AML-193 (cell line): ENCODE measurements at regions not wholly inside any gene's neighbourhood (a gene's known extent, or its start where the extent isn't known, plus 50 kb on each side); places are given as distances from the start of the nearest gene placed in this dataset.
"Not testable (repeated sequence)": the region's sequence is repeated elsewhere in the genome, so short reads cannot be mapped to it uniquely, and the experiment has no call there.

Experiments
- DNase-seq, 2 experiments: peaks; one replicate each; lab custom pipeline; 2025; lab: John Stamatoyannopoulos, UW

DNA sequence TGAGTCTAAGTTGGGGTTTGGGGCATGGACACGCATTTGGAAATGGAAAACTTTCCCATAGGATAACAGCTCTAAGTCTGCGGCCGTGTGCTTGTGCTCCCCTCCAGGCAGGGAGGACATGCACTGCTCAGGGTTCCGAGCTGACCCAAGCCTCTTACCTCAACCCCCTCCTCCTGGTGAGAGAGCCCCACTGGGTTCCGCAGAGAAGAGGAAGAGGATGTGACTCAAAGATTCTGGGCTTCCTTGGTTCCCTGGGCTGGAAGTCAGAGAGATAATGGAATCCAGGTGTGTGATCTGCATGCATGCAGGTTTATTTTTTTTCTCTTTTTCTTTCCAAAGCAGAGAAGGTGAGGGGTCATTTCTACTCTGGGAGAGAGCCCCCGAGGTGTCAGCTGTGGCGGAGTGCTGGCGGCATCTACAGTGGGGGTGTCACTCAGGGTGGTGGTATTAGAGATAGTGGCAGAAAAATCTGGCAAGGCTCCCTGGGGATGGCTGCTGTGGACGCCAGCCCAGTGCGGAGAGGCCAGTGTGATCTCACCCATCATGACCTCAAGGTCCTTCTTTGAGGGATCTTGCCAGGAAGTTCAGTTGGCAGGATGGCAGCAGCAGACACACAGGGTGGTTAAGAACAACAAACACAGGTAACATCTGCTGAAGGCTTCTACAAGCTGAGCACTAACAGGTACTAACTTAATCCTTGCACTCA, 168.7 kb upstream of the HAND2 start:
- no peak for DNase-seq

DNA sequence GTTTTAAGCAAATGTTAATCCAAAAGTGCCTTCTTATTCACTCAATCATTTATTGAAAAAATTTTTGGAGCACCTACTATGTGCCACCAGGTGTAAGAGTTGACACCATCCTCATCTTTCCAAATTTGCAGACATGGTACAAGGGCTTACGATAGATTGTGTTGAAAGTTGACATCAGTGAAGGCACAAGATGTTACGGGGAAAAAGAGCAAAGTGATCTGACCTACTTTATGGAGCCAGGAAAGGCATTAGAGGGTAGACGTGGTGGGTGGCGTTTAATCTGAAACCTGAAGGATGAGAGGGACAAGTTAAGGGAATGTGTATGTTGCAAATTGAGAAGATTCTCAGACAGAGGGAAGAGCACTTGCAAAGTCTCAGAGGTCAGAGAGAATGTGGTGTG, 167.8 kb upstream of the HAND2 start:
- no peak for DNase-seq

DNA sequence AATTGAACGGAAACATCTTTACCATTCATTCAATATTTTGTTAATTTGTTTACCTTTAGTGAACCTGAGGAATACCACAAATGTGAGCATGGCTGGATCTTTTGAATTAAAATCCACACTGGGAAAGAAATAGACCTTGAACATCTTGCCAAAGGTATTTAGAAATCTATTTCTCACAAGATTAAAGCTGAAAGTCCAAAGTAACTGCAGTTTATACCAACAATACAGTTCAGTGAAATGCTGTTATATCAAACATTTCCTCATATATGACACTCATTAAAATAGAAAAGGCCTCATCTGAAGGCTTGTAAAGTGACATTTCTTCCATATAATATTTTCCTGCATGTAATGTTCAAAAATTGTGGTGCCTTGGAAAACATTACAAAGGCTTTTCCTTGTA, 166.5 kb upstream of the HAND2 start:
- DNase-seq: no peak

DNA sequence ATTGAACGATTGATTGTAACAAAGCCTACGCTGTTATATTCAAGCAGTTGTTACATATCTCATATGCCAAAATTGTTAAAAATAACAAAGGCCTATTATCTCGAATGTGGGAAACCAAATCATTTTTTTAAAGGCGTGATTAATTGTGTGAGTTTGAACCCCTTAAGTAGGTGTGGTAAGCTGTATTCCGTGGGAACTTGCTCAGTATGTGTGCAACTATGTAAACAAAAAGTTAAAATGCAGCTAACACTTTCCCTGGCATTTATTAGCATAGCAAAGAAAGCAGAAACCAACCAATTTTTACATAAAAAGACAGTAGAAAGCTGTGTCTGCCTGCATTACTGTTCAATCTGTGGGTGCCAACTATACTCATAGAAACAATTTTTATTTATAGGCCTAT, 166.0 kb upstream of the HAND2 start:
- no peak for DNase-seq

DNA sequence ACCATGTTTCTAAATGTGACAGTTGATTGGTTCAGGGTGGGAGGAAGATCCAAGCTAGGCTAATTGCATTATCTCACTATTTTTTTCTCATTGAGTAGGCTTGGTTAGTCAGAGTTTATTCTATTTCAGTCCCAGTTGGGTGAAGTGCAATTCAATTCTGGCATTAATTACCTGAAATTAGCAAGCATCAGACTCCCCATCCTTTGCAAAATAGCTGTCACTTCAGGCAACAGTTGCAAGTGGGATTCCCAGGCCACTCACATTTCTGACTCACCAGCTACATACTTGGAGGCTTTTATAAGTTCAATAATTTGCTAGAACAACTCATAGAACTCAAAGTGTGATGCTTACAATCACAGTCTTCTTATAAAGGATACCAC, 155.8 kb upstream of the HAND2 start:
- no peak for DNase-seq

DNA sequence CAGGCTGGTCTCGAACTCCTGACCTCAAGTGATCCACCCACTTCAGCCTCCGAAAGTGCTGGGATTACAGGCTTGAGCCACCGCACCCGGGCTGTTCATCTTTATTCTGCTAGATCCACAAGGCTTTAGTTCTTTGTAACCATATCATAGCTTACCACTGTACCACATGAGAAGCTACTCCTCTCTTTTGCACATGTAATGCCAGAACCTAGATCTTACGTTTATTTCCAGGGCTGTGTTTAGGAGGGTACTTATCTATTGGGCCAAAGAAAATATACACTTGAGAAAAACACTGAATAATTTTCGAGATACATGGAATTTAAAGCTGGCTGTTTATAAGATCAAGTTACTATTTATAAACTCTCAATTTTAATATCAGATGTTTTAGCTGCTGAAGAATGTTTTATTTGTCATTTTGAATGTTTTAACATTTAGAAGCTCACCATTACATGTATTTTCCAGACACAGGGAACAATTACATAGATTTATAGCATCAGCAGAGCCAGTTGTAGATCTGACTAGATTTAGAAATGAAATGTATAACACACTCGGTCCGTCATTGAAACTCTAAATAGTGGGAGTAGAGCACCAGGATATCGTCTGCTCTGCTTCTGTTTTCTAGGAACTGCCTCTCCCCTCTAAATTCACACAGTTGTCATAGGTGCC, 155.3 kb upstream of the HAND2 start:
- DNase-seq: no peak

DNA sequence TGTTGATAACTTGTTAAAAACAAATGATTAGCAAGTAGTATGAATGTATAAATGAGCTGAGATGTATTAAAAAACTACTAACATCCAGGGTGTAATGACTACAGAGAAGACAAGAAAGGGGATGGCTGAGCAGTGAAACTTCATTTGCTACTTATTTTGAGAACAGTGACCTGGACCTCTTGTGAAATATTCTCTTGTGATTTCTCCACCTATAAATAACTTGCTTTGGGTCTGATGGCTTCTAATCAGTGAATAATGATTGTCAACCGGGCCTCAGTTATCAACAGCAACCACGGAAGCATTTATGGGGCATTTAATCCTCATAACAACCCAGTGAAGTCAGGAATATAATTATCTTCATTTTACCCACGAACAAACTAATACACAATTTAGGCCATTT, 154.2 kb upstream of the HAND2 start:
- no peak for DNase-seq

DNA sequence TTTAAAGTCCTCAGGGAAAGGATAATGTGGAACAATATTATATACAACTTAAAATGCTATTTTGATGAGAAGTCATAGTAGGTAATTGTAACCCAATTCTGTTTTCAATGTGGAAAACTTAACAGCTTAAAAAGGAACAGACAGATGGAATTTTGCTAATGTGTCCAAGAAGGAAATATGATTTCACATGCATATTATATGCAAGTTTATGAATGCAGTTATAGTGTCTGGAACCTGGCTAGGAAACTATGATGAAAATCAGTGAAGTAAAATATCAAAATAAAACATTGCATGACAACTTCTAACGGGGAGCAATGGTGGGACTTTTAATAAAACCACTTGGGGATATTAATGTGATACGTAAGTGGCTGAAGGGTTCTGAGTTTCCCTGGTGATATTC, 152.6 kb upstream of the HAND2 start:
- no peak for DNase-seq

DNA sequence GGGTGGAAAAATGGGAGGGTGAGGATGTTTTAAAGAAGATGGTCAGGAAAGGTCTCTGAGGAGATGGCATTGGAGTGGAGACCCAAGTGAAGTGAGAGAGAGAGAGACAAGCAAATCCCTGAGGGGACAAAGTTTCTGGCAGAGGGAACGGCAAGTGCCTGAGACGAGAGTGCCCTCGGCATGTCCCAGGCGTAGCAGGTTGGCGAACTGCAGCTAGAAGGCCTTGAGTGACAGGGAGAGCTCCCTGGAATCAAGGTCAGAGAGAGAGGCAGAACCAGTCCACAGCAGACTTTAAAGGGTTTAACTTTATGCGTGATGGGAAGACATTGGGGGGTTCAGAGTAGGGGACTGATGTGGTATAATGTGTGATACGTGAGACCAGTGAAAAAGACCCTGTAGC, 150.2 kb upstream of the HAND2 start:
- no peak for DNase-seq

DNA sequence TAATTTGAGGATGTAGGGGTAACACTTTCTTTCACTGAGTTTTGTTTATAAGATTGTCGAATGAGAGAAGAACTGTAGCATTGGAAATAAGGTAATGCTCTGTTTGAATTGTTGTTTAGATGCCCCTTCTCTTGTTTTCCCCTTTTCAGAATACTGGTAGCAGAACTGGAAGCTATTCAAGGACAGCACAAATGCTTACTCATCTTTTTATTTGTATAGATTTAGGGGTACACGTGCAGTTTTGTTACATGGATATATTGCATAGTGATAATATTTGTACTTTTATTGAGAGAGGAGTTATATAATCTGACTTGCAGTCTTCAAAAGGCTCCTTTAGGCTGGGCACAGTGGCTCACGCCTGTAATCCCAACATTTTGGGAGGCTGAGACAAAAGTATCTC, 145.4 kb upstream of the HAND2 start:
- DNase-seq: no peak

DNA sequence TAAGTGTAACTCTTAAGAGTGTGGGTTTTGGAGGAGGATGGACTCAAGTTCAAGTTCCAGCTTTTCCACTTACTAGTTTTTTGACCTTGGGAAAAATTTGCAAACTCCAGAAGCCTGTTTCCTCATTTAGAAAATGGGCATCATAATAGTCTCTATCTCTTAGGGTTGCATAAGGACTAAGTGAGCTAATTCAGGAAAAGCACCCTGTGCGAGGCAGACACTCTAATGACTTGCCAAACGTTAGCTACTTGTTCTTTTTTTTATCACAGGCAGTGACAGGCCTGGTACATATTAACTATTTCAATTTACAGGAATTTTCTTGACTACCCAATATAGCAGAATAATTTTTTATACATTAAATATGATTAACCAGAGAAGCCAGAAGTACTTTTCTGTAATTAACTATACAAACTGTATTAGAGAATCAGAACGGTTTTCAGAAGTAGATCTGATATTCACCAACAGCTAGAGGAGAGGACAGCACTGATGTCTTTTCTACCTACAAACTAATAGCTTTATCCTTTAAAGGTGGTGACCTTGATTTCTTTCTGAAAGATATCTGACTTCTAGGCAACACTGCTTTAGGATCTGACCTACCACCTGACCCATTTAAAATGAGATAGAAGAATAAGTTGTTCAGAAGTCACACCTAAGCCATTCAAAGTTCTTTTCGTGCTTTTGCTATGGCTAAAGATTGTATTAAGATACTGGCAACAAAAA, 139.6 kb upstream of the HAND2 start:
- no peak for DNase-seq

DNA sequence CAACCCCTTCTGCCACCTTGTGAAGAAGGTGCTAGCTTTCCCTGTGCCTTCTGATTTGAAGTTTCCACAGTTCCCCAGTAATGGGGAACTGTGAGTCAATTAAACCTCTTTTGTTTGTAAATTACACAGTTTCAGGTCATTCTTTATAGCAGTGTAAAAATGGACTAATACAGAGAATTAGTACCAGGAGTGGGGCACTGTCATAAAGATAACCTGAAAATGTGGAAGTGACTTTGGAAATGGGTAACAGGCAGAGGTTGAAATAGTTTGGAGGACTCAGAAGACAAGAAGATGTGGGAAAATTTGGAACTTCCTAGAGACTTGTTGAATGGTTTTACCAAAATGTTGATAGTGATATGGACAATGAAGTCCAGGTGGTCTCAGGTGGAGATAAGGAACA, 131.0 kb upstream of the HAND2 start:
- DNase-seq: no peak

DNA sequence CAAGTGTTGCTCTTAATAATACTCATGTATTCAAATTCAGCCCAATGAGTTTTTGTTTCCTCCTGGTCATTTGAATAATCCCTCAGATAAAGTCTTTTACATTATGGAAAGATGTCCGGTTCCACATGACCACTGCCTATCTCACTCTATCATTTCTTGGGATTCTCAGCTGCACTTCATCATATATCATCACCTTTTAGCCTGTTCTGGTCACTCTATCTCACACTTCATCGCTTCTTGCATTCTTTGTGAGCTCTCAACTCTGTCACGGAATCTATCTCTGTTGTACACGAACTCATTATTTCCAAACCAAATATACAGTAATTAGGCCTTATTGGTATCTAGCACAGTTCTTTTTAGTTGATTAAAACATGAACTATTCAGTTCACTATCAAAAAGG, 126.9 kb upstream of the HAND2 start:
- DNase-seq: no peak

DNA sequence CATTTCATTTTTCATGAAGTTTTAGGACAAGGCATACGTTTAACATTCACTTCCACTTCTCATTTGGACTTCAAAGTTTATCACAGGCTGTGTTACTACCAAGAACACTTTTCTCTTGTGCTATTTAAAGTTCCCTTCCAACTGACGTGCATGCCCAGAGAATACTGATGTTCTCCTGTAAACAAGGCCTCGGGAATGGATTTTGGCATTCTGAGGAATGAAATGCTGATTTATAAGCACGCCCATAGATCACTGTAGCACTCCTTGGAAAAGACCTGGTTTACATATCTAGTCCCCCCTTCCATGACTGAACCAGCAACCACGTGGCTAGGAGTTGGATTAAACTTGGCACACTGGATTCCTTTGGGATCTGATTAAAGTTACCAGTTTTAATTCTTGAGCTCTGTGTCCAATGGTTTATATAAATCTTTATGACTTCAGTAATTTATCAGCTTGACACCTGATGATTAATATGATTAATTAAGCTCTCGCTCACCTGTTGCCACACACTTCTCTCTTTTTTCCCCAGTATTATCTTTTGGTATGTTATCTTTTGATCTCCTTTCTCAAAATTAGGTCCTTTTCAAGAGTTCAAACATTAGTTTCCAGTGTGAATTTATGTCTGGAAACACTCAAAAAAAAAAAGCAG, 122.4 kb upstream of the HAND2 start:
- no peak for DNase-seq

DNA sequence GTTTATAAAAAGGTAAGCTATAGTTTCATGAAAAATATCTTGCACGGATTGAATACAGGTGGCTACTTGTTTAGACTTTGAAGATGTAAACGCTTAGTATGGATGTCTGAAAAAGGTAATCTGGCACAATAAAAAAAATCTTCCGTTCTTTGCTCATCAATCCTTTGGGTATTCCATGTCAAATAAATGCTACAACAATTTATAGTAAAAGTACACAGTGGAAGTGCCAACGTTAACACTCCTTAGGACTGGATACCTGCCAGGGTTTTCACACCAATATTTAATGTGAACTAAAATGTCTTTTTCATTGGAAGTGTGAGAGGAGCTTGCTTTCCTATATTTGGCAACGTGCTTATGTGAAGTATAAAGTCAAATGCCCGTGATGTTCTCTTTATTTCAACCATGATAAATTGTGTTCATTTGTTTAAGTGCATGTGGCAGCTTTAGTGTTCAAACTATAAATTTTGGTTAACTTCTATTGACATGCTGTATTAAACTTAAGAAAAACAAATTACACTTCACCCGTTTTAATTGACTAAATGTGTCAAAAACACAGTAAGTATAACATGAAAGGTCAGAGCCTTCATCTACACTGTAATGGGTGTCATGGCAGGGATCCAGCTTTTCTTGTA, 121.7 kb upstream of the HAND2 start:
- no peak for DNase-seq

DNA sequence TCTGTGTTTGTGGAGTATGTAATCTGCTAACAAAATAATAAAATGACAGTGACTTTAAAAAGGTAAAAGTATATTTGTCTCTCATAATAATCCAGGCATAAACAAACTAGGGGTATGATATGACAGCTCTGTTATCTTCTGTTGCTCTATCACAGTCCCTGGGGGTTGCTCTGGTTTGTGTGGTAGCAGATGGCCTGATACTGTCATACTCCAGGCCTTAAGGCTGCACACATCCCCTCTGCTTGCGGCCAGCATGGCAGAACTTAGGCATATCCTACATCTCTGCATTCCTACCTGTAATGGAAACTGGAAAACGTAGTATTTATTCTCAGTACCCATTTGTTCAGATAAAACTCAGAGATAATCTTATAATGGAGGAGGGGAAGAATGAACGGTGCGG, 117.9 kb upstream of the HAND2 start:
- DNase-seq: no peak

DNA sequence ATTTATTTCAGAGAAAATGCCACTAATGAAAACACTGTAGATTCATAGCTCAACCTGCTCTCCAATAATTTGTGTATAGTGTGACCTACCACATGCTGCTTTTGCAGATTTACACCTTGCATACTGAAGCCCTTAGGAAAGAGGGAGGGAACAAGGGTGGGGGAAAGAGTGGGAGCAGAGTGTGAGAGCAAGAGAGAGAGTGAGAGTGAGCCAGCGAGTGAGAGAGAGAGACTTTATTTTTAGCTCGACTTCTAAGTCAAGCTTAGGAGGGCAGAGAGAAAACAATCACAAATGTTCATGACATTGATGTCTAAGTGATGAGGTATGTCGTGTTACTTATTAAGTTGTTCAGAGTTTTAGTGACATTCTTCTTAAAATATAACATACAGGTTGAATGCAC, 112.5 kb upstream of the HAND2 start:
- no peak for DNase-seq

DNA sequence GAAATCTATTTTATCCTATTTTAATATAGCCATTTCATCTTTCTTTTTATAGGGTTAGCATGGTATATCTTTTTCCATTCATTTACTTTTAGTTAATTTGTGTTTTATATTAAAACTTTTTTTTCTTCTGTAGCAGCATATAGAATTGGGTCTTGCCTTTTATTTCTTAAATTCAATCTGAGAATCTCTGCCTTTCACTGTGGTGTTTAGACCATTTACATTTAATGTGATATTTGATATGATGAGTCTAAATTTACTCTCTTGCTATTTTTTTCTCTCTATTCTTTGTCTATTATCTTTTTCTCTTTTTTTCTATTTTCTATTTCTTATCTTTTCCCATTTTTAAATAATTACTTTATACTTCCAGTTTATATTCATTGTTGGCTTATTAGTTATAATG, 105.4 kb upstream of the HAND2 start:
- no peak for DNase-seq

DNA sequence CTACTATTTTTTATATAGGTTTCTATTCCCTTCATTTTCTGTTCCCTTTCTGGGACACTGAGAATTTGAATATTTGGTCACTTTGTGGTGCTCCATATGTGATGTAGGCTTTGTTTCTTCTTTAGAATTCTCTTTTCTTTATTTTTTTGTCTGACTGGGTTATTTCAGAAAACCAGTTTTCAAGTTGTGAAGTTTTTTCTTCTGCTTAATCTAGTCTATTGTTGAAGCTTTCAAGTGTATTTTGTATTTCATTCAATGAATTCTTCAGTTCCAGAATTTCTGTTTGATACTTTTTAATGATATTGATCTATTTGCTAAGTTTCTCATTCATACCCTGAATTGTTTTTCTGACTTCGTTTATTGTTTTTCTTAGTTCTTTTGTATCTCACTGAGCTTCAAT, 96.2 kb upstream of the HAND2 start:
- DNase-seq: no peak

DNA sequence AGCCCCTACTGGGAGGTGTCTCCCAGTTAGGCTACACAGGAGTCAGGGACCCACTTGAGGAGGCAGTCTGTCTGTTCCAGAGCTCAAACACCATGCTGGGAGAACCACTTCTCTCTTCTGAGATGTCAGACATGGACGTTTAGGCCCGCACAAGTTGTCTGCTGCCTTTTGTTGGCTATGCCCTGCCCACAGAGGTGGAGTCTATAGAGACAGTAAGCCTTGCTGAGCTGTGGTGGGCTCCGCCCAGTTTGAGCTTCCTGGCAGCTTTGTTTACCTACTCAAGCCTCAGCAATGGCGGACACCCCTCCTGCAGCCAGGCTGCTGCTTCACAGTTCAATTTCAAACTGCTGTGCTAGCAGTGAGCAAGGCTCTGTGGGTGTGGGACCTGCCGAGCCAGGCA, 88.6 kb upstream of the HAND2 start:
- DNase-seq: not testable (repeated sequence)

DNA sequence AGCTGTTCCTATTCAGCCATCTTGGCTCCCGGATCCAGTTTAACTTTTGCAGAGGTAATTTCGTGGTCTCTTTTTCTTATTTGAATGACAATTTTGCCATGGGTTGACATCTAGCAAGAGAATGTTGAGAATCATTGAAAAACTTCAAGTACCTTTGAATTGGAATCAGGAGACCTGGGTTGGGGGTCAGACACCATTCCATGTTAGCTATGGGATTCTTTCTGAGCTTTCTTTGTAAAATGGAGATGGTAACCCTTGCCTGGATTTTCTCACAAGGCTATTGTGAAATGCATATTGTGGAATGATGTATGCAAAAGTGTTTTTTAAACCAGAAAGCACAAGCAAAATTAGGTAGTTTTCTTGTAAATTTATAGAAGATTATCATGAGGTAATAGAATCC, 79.1 kb upstream of the HAND2 start:
- no peak for DNase-seq

DNA sequence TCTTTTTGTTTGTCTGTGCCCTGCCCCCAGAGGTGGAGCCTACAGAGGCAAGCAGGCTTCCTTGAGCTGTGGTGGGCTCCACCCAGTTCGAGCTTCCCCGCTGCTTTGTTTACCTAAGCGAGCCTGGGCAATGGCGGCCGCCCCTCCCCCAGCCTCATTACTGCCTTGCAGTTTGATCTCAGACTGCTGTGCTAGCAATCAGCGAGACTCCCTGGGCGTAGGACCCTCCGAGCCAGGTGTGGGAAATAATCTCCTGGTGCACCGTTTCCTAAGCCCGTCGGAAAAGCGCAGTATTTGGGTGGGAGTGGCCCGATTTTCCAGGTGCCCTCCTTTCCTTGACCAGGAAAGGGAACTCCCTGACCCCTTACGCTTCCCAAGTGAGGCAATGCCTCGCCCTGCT, 78.6 kb upstream of the HAND2 start:
- DNase-seq: not testable (repeated sequence)

DNA sequence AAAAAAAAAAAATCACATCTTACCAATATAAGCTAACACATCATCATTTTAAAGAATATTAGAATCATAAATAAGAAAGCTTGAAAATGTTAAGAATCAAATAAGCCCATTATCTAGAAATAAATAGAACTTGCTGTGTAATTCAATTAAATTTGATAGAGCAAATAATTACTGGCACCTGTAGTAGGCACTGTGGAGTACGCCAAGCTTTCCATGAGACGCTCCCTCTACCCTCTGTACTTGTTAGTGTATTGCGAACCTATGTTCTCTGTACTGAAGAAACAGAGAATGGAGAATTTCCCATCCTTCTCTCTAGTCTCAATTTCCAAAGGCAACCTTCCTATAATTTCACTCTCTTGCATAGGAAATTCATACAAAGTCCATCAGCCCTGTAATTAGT, 61.7 kb upstream of the HAND2 start:
- no peak for DNase-seq
